ENCODE measurements at regions not wholly inside any gene's neighbourhood (a gene's known extent, or its start where the extent isn't known, plus 50 kb on each side); places are given as distances from the start of the nearest gene placed in this dataset.

DNA sequence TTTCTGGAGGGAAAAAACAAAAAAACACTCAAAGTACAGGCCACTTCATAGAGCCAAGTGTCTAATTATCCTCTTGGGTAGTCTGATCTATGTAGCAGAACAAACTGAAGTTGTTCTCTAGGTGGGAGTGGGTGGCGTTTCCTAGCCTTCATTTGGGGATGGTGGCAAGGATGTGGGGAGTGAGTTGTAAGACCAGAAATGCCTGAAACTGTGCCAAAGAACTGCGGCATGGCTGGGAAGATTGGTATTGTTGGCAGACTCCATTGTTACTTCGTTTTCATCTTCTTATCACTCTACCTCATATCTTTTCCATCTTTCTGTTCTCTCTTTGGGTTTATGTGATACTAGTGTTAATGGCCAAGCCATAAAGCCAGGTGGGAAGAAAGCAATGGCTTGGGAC is 177.3 kb upstream of the DDHD1 start:
- H3K4me1 Mint-ChIP-seq, result peaks cover 24 to 38% of the 10 kb centered on the region in 2 experiments
- H4K91ac ChIP-seq (ENCODE audit: insufficient read length, low read depth, low read length), result no peak overlapping the region
- H4K5ac ChIP-seq (ENCODE audit: insufficient read length, low read depth, low read length), result no peak overlapping the region
- no peak overlapping the region for H3K18ac ChIP-seq (ENCODE audit: insufficient read length, low read depth, low read length)
- no peak overlapping the region for H3K9ac ChIP-seq (ENCODE audit: extremely low read depth, insufficient read length, low read length)
- no peak overlapping the region for H3K4ac ChIP-seq (ENCODE audit: low read depth, low read length)
- H3K4me3 Mint-ChIP-seq, result no peak overlapping the region
- WGBS (ENCODE audit: extremely low coverage, insufficient read length, low lambda C conversion rate), result no CpG with 5 or more reads among the region's 3 CpGs
- DNase-seq, result no peak
- H2AK5ac ChIP-seq (ENCODE audit: insufficient read length, low read length), result no peak overlapping the region
- H2AFZ ChIP-seq (ENCODE audit: low read length), result no peak overlapping the region
- H3K79me1 ChIP-seq (ENCODE audit: insufficient read depth, low read depth, low read length, poor library complexity, severe bottlenecking), result no peaks in the 10 kb centered on the region
- no peak overlapping the region for H2BK15ac ChIP-seq (ENCODE audit: low read depth, low read length)
- H3K4me1 ChIP-seq (ENCODE audit: insufficient read depth, low read length), result peaks cover 8% of the 10 kb centered on the region; the same call in 1 of the 2 replicates
- no peak overlapping the region for H2BK5ac ChIP-seq (ENCODE audit: insufficient read length, low read length)
- H3K36me3 Mint-ChIP-seq (ENCODE audit: insufficient read depth in 1 of 3, low read depth in 3 of 3), result no peaks in the 10 kb centered on the region
- no peak overlapping the region for H3K27ac ChIP-seq (ENCODE audit: insufficient read length, low read depth, low read length)
- no peaks in the 10 kb centered on the region; a peak in 1 of 5 replicates for H3K9me3 Mint-ChIP-seq
- no peaks in the 10 kb centered on the region for H3K27me3 ChIP-seq (ENCODE audit: insufficient read depth, low read length)
- H3K27me3 Mint-ChIP-seq (ENCODE audit: low read depth), result no peaks in the 10 kb centered on the region; the same call in 1 of the 2 replicates
- no peaks in the 10 kb centered on the region for H3K79me2 ChIP-seq (ENCODE audit: insufficient read depth, low read length)
- H3K27ac Mint-ChIP-seq, result no peak overlapping the region
- no peak overlapping the region for H2BK20ac ChIP-seq (ENCODE audit: low read depth, low read length, poor library complexity, severe bottlenecking)
- TF ChIP-seq, protein P1, sequence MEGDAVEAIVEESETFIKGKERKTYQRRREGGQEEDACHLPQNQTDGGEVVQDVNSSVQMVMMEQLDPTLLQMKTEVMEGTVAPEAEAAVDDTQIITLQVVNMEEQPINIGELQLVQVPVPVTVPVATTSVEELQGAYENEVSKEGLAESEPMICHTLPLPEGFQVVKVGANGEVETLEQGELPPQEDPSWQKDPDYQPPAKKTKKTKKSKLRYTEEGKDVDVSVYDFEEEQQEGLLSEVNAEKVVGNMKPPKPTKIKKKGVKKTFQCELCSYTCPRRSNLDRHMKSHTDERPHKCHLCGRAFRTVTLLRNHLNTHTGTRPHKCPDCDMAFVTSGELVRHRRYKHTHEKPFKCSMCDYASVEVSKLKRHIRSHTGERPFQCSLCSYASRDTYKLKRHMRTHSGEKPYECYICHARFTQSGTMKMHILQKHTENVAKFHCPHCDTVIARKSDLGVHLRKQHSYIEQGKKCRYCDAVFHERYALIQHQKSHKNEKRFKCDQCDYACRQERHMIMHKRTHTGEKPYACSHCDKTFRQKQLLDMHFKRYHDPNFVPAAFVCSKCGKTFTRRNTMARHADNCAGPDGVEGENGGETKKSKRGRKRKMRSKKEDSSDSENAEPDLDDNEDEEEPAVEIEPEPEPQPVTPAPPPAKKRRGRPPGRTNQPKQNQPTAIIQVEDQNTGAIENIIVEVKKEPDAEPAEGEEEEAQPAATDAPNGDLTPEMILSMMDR (conservative IDR thresholded peaks at IDR 0.05), result no peak
- no peaks in the 10 kb centered on the region for H3K23me2 ChIP-seq (ENCODE audit: insufficient read length, low read depth, low read length, poor library complexity, severe bottlenecking)
- H4K20me1 ChIP-seq (ENCODE audit: control insufficient read depth, insufficient read depth, insufficient read length), result no peaks in the 10 kb centered on the region
- no peak overlapping the region for H3K23ac ChIP-seq (ENCODE audit: insufficient read length, low read depth, low read length)
- H4K8ac ChIP-seq (replicated peaks; ENCODE audit: insufficient read length, low read depth, low read length), result no peak overlapping the region
- H3K9me3 ChIP-seq (ENCODE audit: control insufficient read depth, low read depth, low read length), result no peaks in the 10 kb centered on the region
- H3K14ac ChIP-seq (ENCODE audit: insufficient read depth, low read length), result no peak overlapping the region
- H3K56ac ChIP-seq (ENCODE audit: insufficient read length, low read depth, low read length), result no peak overlapping the region
- no peak overlapping the region for H3K4me2 ChIP-seq (ENCODE audit: insufficient read depth, insufficient read length, low read length)
- H2BK12ac ChIP-seq (ENCODE audit: insufficient read length, low read depth, low read length), result no peak overlapping the region
- no peak overlapping the region for H2BK120ac ChIP-seq (ENCODE audit: low read depth, low read length, poor library complexity, severe bottlenecking)
- no peak overlapping the region for H3T11ph ChIP-seq (ENCODE audit: low read length)
